SK-N-SH (cell line): ENCODE measurements at regions not wholly inside any gene's neighbourhood (a gene's known extent, or its start where the extent isn't known, plus 50 kb on each side); places are given as distances from the start of the nearest gene placed in this dataset.

Source experiments
- CTCF ChIA-PET: fragments of 300-600, 350-600 bp; formaldehyde crosslinking; extraction: SDS; loops from one replicate; lab custom pipeline; 2021; lab: Yijun Ruan, JAX
- POLR2A ChIA-PET: fragments of 350-600 bp; sonication (Branson Sonifier 250); formaldehyde crosslinking; extraction: SDS; loops from one replicate; lab custom pipeline; 2020; ENCODE audit warnings: antibody characterized with exemption, inconsistent platforms; lab: Yijun Ruan, JAX
- DNase-seq: peaks from one replicate; pipeline ENCODE4 v3.0.0; 2012
- H2AFZ ChIP-seq: fragments of 200-600 bp; sonication (generic); 2 replicates; pipeline ENCODE4 v1.8.1; 2016; ENCODE audit warnings: antibody characterized with exemption, mild to moderate bottlenecking, low read depth
- H3F3A ChIP-seq: fragments of 200-600 bp; sonication (generic); replicated peaks from 2 replicates; pipeline ENCODE3; 2016; ENCODE audit warnings: antibody characterized with exemption, mild to moderate bottlenecking; ENCODE audit not compliant: insufficient read depth
- H3K27ac ChIP-seq, 2 experiments: fragments of 200-500 bp in 1 of 2; fragments of 200-600 bp in 1 of 2; sonication (Bioruptor generic) in 1 of 2; sonication (generic), shearing (Covaris generic) in 1 of 2; 2 replicates each; pipeline versions ENCODE4 v1.5.1 to v1.6.1; 2014 to 2016; ENCODE audit warnings: low read depth in 2 of 2, inconsistent platforms in 1 of 2, low read length in 1 of 2, mild to moderate bottlenecking in 1 of 2, mixed read lengths in 1 of 2
- H3K27me3 ChIP-seq: fragments of 200-600 bp; sonication (generic), shearing (Covaris generic); 2 replicates; pipeline ENCODE4 v1.6.1; 2016; ENCODE audit warnings: mixed run types; ENCODE audit not compliant: insufficient read depth
- H3K36me3 ChIP-seq, 2 experiments: fragments of 200-500 bp in 1 of 2; fragments of 200-600 bp in 1 of 2; sonication (Bioruptor generic) in 1 of 2; sonication (generic) in 1 of 2; replicated peaks in 1 of 2; 2 replicates each; pipeline versions ENCODE3 to v1.5.1; 2014 to 2016; ENCODE audit warnings: low read length in 1 of 2, mild to moderate bottlenecking in 1 of 2; ENCODE audit not compliant: insufficient read depth in 2 of 2, control insufficient read depth in 1 of 2
- H3K4me1 ChIP-seq, 2 experiments: fragments of 200-500 bp in 1 of 2; fragments of 200-600 bp in 1 of 2; sonication (Bioruptor generic) in 1 of 2; sonication (generic), shearing (Covaris generic) in 1 of 2; 2 replicates each; pipeline versions ENCODE4 v1.5.1 to v1.6.1; 2014 to 2016; ENCODE audit warnings: low read depth in 1 of 2, low read length in 1 of 2, mixed run types in 1 of 2; ENCODE audit not compliant: insufficient read depth in 2 of 2, control insufficient read depth in 1 of 2
- H3K4me2 ChIP-seq: fragments of 200-600 bp; sonication (generic), shearing (Covaris generic); 2 replicates; pipeline ENCODE4 v1.6.1; 2017; ENCODE audit warnings: mixed run types
- H3K4me3 ChIP-seq, 2 experiments: fragments of 200-500 bp in 1 of 2; fragments of 200-600 bp in 1 of 2; sonication (Bioruptor generic) in 1 of 2; sonication (generic), shearing (Covaris generic) in 1 of 2; 2 replicates each; pipeline versions ENCODE4 v1.5.1 to v1.8.1; 2014 to 2016; ENCODE audit warnings: low read depth in 2 of 2, inconsistent platforms in 1 of 2, low read length in 1 of 2, mild to moderate bottlenecking in 1 of 2, mixed read lengths in 1 of 2, moderate library complexity in 1 of 2
- H3K79me2 ChIP-seq: fragments of 200-600 bp; sonication (generic); 2 replicates; pipeline ENCODE4 v1.8.1; 2017; ENCODE audit warnings: mild to moderate bottlenecking; ENCODE audit not compliant: insufficient read depth
- H3K9ac ChIP-seq: fragments of 200-600 bp; sonication (generic); 2 replicates; pipeline ENCODE4 v1.6.1; 2017; ENCODE audit warnings: mixed run types
- H3K9me2 ChIP-seq: fragments of 200-600 bp; sonication (generic); 2 replicates; pipeline ENCODE4 v1.6.1; 2017; ENCODE audit warnings: mixed run types
- H3K9me3 ChIP-seq: fragments of 200-600 bp; sonication (generic); 2 replicates; pipeline ENCODE4 v1.6.1; 2017; ENCODE audit warnings: mixed run types, mild to moderate bottlenecking, moderate library complexity
- H4K20me1 ChIP-seq: fragments of 200-600 bp; sonication (generic); 2 replicates; pipeline ENCODE4 v1.6.1; 2017; ENCODE audit warnings: mild to moderate bottlenecking, mixed run types; ENCODE audit not compliant: insufficient read depth
- CHD2 ChIP-seq: fragments of 150-350 bp; IDR thresholded peaks from 2 replicates; pipeline ENCODE4 v1.6.1; 2018; ENCODE audit warnings: low read length; ENCODE audit not compliant: partially characterized antibody
- ELF1 ChIP-seq: IDR thresholded peaks from 2 replicates; pipeline ENCODE4 v1.4.0; 2012
- MXI1 ChIP-seq: IDR thresholded peaks from 2 replicates; pipeline ENCODE4 v1.6.1; 2012; ENCODE audit warnings: mild to moderate bottlenecking, low read depth, low read length, improper control_type of control experiment
- NFIC ChIP-seq: IDR thresholded peaks from 2 replicates; pipeline ENCODE4 v1.4.0; 2012; ENCODE audit warnings: borderline replicate concordance
- NRF1 ChIP-seq: IDR thresholded peaks from 2 replicates; pipeline ENCODE4 v1.6.1; 2012; ENCODE audit warnings: low read depth, mild to moderate bottlenecking, low read length
- POLR2AphosphoS5 ChIP-seq: IDR thresholded peaks from 2 replicates; pipeline ENCODE4 v1.6.1; 2012; ENCODE audit warnings: low read depth, low read length
- RAD21 ChIP-seq: IDR thresholded peaks from 2 replicates; pipeline ENCODE4 v1.6.1; 2012; ENCODE audit warnings: mild to moderate bottlenecking, low read length
- RCOR1 ChIP-seq: fragments of 150-350 bp; IDR thresholded peaks from 2 replicates; pipeline ENCODE4 v1.6.1; 2017; ENCODE audit warnings: antibody characterized with exemption, low read length
- RFX5 ChIP-seq: IDR thresholded peaks from 2 replicates; pipeline ENCODE4 v1.6.1; 2012; ENCODE audit warnings: mild to moderate bottlenecking, improper control_type of control experiment, low read length
- SMC3 ChIP-seq: IDR thresholded peaks from 2 replicates; pipeline ENCODE4 v1.6.1; 2012; ENCODE audit warnings: low read depth, low read length, improper control_type of control experiment
- TAF1 ChIP-seq: IDR thresholded peaks from 2 replicates; pipeline ENCODE4 v1.6.1; 2012; ENCODE audit warnings: low read depth, mild to moderate bottlenecking, low read length, moderate library complexity, borderline replicate concordance
- WGBS: methylation state at CpG from one replicate; pipeline ENCODE4 v1.1.6; 2017; ENCODE audit warnings: low lambda C conversion rate; 5-methylcytosine and 5-hydroxymethylcytosine counted together
- TF ChIP-seq, protein P1 (sequence below): IDR thresholded peaks from 2 replicates; pipeline ENCODE4; 2012
- TF ChIP-seq, protein P2 (sequence below): IDR thresholded peaks from 2 replicates; pipeline ENCODE4 v1.6.1; 2012; ENCODE audit warnings: mild to moderate bottlenecking, low read depth, low read length, moderate library complexity
- TF ChIP-seq, protein P3 (sequence below): IDR thresholded peaks from 2 replicates; pipeline ENCODE4 v1.4.0; 2012; ENCODE audit warnings: low read depth, borderline replicate concordance
- TF ChIP-seq, protein P4 (sequence below): fragments of 200-600 bp; sonication (generic); IDR thresholded peaks from 2 replicates; pipeline ENCODE4 v1.6.1; 2017; ENCODE audit warnings: antibody characterized with exemption, mild to moderate bottlenecking, moderate library complexity

DNA sequence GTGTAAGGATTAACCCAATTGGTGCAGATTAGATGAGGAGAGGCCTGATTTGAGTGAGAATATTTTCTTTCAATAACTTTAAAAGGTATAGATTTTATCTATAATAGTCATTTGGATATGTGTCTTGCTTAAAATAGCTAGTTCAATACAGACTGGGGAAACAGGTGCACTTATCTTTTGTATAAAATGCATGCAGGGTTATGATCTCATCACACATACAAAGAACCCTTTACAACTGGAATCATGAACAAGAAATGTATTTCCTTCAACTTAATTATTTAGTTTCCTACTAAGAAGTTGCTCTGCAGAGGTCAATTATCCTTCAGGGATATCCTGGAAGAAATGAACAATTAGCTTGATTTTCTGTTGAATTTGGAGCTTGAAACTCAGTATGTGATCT, 259.6 kb downstream of the PTBP2 start:
- no peak overlapping the region for H2AFZ ChIP-seq
- H3K4me3 ChIP-seq: no peak overlapping the region
- H4K20me1 ChIP-seq: no peaks in the 10 kb centered on the region
- no peak for DNase-seq
- no peak for TF ChIP-seq POLR2AphosphoS5
- TF ChIP-seq MXI1: no peak
- TF ChIP-seq, protein P1, sequence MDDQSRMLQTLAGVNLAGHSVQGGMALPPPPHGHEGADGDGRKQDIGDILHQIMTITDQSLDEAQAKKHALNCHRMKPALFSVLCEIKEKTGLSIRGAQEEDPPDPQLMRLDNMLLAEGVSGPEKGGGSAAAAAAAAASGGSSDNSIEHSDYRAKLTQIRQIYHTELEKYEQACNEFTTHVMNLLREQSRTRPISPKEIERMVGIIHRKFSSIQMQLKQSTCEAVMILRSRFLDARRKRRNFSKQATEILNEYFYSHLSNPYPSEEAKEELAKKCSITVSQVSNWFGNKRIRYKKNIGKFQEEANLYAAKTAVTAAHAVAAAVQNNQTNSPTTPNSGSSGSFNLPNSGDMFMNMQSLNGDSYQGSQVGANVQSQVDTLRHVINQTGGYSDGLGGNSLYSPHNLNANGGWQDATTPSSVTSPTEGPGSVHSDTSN: no peak
- TF ChIP-seq, protein P2, sequence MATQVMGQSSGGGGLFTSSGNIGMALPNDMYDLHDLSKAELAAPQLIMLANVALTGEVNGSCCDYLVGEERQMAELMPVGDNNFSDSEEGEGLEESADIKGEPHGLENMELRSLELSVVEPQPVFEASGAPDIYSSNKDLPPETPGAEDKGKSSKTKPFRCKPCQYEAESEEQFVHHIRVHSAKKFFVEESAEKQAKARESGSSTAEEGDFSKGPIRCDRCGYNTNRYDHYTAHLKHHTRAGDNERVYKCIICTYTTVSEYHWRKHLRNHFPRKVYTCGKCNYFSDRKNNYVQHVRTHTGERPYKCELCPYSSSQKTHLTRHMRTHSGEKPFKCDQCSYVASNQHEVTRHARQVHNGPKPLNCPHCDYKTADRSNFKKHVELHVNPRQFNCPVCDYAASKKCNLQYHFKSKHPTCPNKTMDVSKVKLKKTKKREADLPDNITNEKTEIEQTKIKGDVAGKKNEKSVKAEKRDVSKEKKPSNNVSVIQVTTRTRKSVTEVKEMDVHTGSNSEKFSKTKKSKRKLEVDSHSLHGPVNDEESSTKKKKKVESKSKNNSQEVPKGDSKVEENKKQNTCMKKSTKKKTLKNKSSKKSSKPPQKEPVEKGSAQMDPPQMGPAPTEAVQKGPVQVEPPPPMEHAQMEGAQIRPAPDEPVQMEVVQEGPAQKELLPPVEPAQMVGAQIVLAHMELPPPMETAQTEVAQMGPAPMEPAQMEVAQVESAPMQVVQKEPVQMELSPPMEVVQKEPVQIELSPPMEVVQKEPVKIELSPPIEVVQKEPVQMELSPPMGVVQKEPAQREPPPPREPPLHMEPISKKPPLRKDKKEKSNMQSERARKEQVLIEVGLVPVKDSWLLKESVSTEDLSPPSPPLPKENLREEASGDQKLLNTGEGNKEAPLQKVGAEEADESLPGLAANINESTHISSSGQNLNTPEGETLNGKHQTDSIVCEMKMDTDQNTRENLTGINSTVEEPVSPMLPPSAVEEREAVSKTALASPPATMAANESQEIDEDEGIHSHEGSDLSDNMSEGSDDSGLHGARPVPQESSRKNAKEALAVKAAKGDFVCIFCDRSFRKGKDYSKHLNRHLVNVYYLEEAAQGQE: no peak
- TF ChIP-seq, all 33 proteins: peak for 0
- H3K27me3 ChIP-seq: no peaks in the 10 kb centered on the region
- no peaks in the 10 kb centered on the region for H3K9me3 ChIP-seq
- no peaks in the 10 kb centered on the region for H3K9me2 ChIP-seq
- peaks cover 14 to 25% of the 10 kb centered on the region in 2 experiments; a peak in 3 of 4 replicates for H3K4me1 ChIP-seq
- H3K36me3 ChIP-seq: no peaks in the 10 kb centered on the region
- ChIA-PET POLR2A (no interaction called here), CTCF (interaction anchor here (0.6 kb wide), 1 partner anchor 842 kb away, joined by 3 read pairs; no protein-coding TSS in a partner anchor)
- no peaks in the 10 kb centered on the region for H3K79me2 ChIP-seq
- H3K9ac ChIP-seq: no peak overlapping the region
- no peak overlapping the region for H3K4me2 ChIP-seq
- peak overlapping the region in 1 of 2 experiments; percentile 68; a peak in 1 of 4 replicates for H3K27ac ChIP-seq
- no peaks in the 10 kb centered on the region for H3F3A ChIP-seq

DNA sequence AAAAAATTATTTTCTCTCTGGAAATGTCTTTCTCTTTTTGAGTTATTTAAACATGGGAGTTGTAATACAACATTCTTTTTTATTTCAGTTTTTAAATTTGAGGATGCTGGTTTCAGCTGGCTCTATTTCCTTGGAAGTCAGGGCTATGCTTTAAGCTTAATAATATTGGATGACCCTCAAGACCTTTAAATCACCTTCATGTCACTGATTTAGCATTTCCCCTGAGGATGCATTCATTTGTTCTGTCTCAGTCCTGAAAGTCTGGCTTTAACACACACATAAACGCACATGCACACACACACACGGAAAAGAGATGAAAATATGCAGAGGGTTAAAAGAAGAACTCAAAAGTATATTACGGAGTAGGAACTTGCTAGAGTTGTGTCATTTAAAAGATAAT, 260.5 kb downstream of the PTBP2 start:
- Histone ChIP-seq H3K9ac (no peak overlapping the region), H3K4me3 (no peak overlapping the region), H2AFZ (no peak overlapping the region), H3K36me3 (no peaks in the 10 kb centered on the region), H4K20me1 (no peaks in the 10 kb centered on the region), H3K9me2 (no peaks in the 10 kb centered on the region), H3K4me1 (peaks cover 14 to 25% of the 10 kb centered on the region in 2 experiments; a peak in 3 of 4 replicates), H3K79me2 (no peaks in the 10 kb centered on the region), H3K27me3 (no peaks in the 10 kb centered on the region), H3F3A (no peaks in the 10 kb centered on the region), H3K4me2 (no peak overlapping the region), H3K9me3 (no peaks in the 10 kb centered on the region), H3K27ac (peak overlapping the region in 1 of 2 experiments; percentile 36; a peak in 1 of 4 replicates)
- ChIA-PET CTCF (interaction anchor here (0.6 kb wide), 1 partner anchor 17 kb away, joined by 3 read pairs; no protein-coding TSS in a partner anchor), POLR2A (no interaction called here)
- WGBS: 95% methylated on average over 3 of the region's 3 CpGs
- DNase-seq: no peak
- TF ChIP-seq RAD21 (no peak), TAF1 (no peak), RFX5 (no peak), NRF1 (no peak), CHD2 (no peak), ELF1 (no peak), SMC3 (no peak), NFIC (no peak), RCOR1 (no peak)
- TF ChIP-seq, protein P3, sequence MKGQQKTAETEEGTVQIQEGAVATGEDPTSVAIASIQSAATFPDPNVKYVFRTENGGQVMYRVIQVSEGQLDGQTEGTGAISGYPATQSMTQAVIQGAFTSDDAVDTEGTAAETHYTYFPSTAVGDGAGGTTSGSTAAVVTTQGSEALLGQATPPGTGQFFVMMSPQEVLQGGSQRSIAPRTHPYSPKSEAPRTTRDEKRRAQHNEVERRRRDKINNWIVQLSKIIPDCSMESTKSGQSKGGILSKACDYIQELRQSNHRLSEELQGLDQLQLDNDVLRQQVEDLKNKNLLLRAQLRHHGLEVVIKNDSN: no peak
- TF ChIP-seq, protein P2: no peak
- TF ChIP-seq, protein P4, sequence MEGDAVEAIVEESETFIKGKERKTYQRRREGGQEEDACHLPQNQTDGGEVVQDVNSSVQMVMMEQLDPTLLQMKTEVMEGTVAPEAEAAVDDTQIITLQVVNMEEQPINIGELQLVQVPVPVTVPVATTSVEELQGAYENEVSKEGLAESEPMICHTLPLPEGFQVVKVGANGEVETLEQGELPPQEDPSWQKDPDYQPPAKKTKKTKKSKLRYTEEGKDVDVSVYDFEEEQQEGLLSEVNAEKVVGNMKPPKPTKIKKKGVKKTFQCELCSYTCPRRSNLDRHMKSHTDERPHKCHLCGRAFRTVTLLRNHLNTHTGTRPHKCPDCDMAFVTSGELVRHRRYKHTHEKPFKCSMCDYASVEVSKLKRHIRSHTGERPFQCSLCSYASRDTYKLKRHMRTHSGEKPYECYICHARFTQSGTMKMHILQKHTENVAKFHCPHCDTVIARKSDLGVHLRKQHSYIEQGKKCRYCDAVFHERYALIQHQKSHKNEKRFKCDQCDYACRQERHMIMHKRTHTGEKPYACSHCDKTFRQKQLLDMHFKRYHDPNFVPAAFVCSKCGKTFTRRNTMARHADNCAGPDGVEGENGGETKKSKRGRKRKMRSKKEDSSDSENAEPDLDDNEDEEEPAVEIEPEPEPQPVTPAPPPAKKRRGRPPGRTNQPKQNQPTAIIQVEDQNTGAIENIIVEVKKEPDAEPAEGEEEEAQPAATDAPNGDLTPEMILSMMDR: no peak
- TF ChIP-seq, protein P1: no peak
